ENCODE measurements at regions not wholly inside any gene's neighbourhood (a gene's known extent, or its start where the extent isn't known, plus 50 kb on each side); places are given as distances from the start of the nearest gene placed in this dataset.
A peak's percentile ranks its signal among the peaks of the same experiment; 100 is the strongest.

- DNase-seq (ENCODE audit: low spot score) = no peak
Observed at GRCh38 chr16:49078571-49078970, 203.1 kb downstream of the CBLN1 start.

- DNase-seq (ENCODE audit: low spot score) = no peak
Observed at GRCh38 chr16:49078104-49078503, 203.5 kb downstream of the CBLN1 start.

- no peak for DNase-seq (ENCODE audit: low spot score)
Observed at GRCh38 chr16:49075709-49076108, 205.9 kb downstream of the CBLN1 start.

- DNase-seq (ENCODE audit: low spot score) = no peak
Observed at GRCh38 chr16:49068224-49068623, 213.4 kb downstream of the CBLN1 start.

- DNase-seq (ENCODE audit: low spot score) = no peak
Observed at GRCh38 chr16:49067776-49068175, 213.9 kb downstream of the CBLN1 start.

GRCh38 chr16:49061137-49061714, 220.4 kb downstream of the CBLN1 start:
- DNase-seq (ENCODE audit: low spot score) = no peak

GRCh38 chr16:49060728-49061127, 220.9 kb downstream of the CBLN1 start:
- no peak for DNase-seq (ENCODE audit: low spot score)

GRCh38 chr16:49058382-49058781, 223.3 kb downstream of the CBLN1 start:
- no peak for DNase-seq (ENCODE audit: low spot score)

GRCh38 chr16:49057936-49058335, 223.7 kb downstream of the CBLN1 start:
- no peak for DNase-seq (ENCODE audit: low spot score)

- DNase-seq (ENCODE audit: low spot score) = no peak
Observed at GRCh38 chr16:49057391-49057790, 224.2 kb downstream of the CBLN1 start.

- no peak for DNase-seq (ENCODE audit: low spot score)
Observed at GRCh38 chr16:49056546-49056945, 225.1 kb downstream of the CBLN1 start.

GRCh38 chr16:49055824-49056545, 225.7 kb downstream of the CBLN1 start:
- no peak for DNase-seq (ENCODE audit: low spot score)

GRCh38 chr16:49055291-49055690, 226.3 kb downstream of the CBLN1 start:
- no peak for DNase-seq (ENCODE audit: low spot score)

- DNase-seq (ENCODE audit: low spot score) = no peak
Observed at GRCh38 chr16:49054606-49055005, 227.0 kb downstream of the CBLN1 start.

GRCh38 chr16:49052846-49053245, 228.8 kb downstream of the CBLN1 start:
- no peak for DNase-seq (ENCODE audit: low spot score)

GRCh38 chr16:49051576-49051975, 230.1 kb downstream of the CBLN1 start:
- no peak for DNase-seq (ENCODE audit: low spot score)

- peak; percentile 51 for DNase-seq (ENCODE audit: low spot score)
Observed at GRCh38 chr16:49050607-49051006, 231.0 kb downstream of the CBLN1 start.

GRCh38 chr16:49049644-49050043, 232.0 kb downstream of the CBLN1 start:
- DNase-seq (ENCODE audit: low spot score) = no peak

GRCh38 chr16:49049191-49049590, 232.4 kb downstream of the CBLN1 start:
- DNase-seq (ENCODE audit: low spot score) = no peak

- DNase-seq (ENCODE audit: low spot score) = no peak
Observed at GRCh38 chr16:49048557-49048956, 233.1 kb downstream of the CBLN1 start.

GRCh38 chr16:49036126-49036525, 245.5 kb downstream of the CBLN1 start:
- no peak for DNase-seq (ENCODE audit: low spot score)

GRCh38 chr16:49027420-49027819, 254.2 kb downstream of the CBLN1 start:
- DNase-seq (ENCODE audit: low spot score) = no peak

- DNase-seq (ENCODE audit: low spot score) = no peak
Observed at GRCh38 chr16:49026566-49027181, 255.0 kb downstream of the CBLN1 start.
